HEK293 (cell line): ENCODE measurements at regions not wholly inside any gene's neighbourhood (a gene's known extent, or its start where the extent isn't known, plus 50 kb on each side); places are given as distances from the start of the nearest gene placed in this dataset.

Experiments used
- CTCF ChIA-PET: fragments of 350-600 bp; formaldehyde crosslinking; extraction: SDS; loops from one replicate; lab custom pipeline; 2021; ENCODE audit warnings: antibody characterized with exemption; lab: Yijun Ruan, JAX
- POLR2A ChIA-PET: fragments of 300-600 bp; formaldehyde crosslinking; extraction: SDS; loops from one replicate; lab custom pipeline; 2020; ENCODE audit warnings: antibody characterized with exemption, inconsistent platforms; lab: Yijun Ruan, JAX
- H3K27ac ChIP-seq: fragments of 200-500 bp; sonication (Bioruptor generic); 2 replicates; pipeline ENCODE4 v1.5.1; 2014; ENCODE audit warnings: low read depth, low read length, control low read depth, inconsistent platforms; ENCODE audit errors: extremely low read depth
- H3K36me3 ChIP-seq, 2 experiments: fragments of 200-500 bp in 1 of 2; sonication (Bioruptor generic) in 1 of 2; 1 replicate in 1 of 2; 2 replicates in 1 of 2; pipeline ENCODE4 v1.5.1; 2014 to 2017; ENCODE audit warnings: inconsistent platforms in 2 of 2, low read length in 2 of 2; ENCODE audit not compliant: control insufficient read depth in 2 of 2, insufficient read depth in 1 of 2
- H3K4me1 ChIP-seq: fragments of 200-500 bp; sonication (Bioruptor generic); 2 replicates; pipeline ENCODE4 v1.5.1; 2014; ENCODE audit warnings: mild to moderate bottlenecking, low read length, inconsistent platforms; ENCODE audit not compliant: control insufficient read depth, insufficient read depth
- H3K4me3 ChIP-seq: 2 replicates; pipeline ENCODE4 v1.5.1; 2011; ENCODE audit warnings: low read depth, mild to moderate bottlenecking, control low read depth, low read length, moderate library complexity
- H3K9me3 ChIP-seq: fragments of 200-500 bp; sonication (Bioruptor generic); 2 replicates; pipeline ENCODE4 v1.5.1; 2014; ENCODE audit warnings: low read depth, low read length, inconsistent platforms; ENCODE audit not compliant: control insufficient read depth, insufficient read depth
- ATF2 ChIP-seq: fragments of 450-650 bp; formaldehyde crosslinking; IDR thresholded peaks from 2 replicates; pipeline ENCODE4 v1.5.1; 2016; ENCODE audit warnings: missing biosample characterization, missing genetic modification characterization, low read depth
- ELK4 ChIP-seq: IDR thresholded peaks from 2 replicates; pipeline ENCODE4 v1.6.1; 2011; ENCODE audit warnings: mild to moderate bottlenecking, low read depth, low read length, borderline replicate concordance
- KLF16 ChIP-seq: fragments of 450-650 bp; formaldehyde crosslinking; IDR thresholded peaks from 2 replicates; pipeline ENCODE4 v1.5.1; 2017; ENCODE audit warnings: missing biosample characterization, missing genetic modification characterization
- MZF1 ChIP-seq: fragments of 450-650 bp; formaldehyde crosslinking; IDR thresholded peaks from 2 replicates; pipeline ENCODE4 v1.5.1; 2017; ENCODE audit warnings: missing biosample characterization, missing genetic modification characterization, borderline replicate concordance
- OSR2 ChIP-seq: fragments of 450-650 bp; formaldehyde crosslinking; IDR thresholded peaks from 2 replicates; pipeline ENCODE4 v1.5.1; 2016; ENCODE audit warnings: missing biosample characterization, missing genetic modification characterization
- OVOL3 ChIP-seq: fragments of 450-650 bp; formaldehyde crosslinking; IDR thresholded peaks from 2 replicates; pipeline ENCODE4 v1.5.1; 2016; ENCODE audit warnings: missing biosample characterization, missing genetic modification characterization
- SALL2 ChIP-seq: fragments of 450-650 bp; formaldehyde crosslinking; IDR thresholded peaks from 2 replicates; pipeline ENCODE4 v1.5.0; 2017; ENCODE audit warnings: missing biosample characterization, mild to moderate bottlenecking, missing genetic modification characterization, borderline replicate concordance
- SP3 ChIP-seq: fragments of 450-650 bp; formaldehyde crosslinking; IDR thresholded peaks from 2 replicates; pipeline ENCODE4 v1.5.1; 2016; ENCODE audit warnings: missing biosample characterization, missing genetic modification characterization
- WT1 ChIP-seq: fragments of 450-650 bp; formaldehyde crosslinking; IDR thresholded peaks from 2 replicates; pipeline ENCODE4 v1.5.1; 2016; ENCODE audit warnings: missing biosample characterization, missing genetic modification characterization
- ZBTB10 ChIP-seq: fragments of 450-650 bp; formaldehyde crosslinking; IDR thresholded peaks from 2 replicates; pipeline ENCODE4 v1.5.1; 2016; ENCODE audit warnings: missing biosample characterization, missing genetic modification characterization
- ZBTB7A ChIP-seq: fragments of 450-650 bp; formaldehyde crosslinking; IDR thresholded peaks from 2 replicates; pipeline ENCODE4 v1.5.1; 2016; ENCODE audit warnings: low read depth, missing biosample characterization, missing genetic modification characterization
- ZNF121 ChIP-seq: fragments of 450-650 bp; formaldehyde crosslinking; IDR thresholded peaks from 2 replicates; pipeline ENCODE4 v1.5.1; 2016; ENCODE audit warnings: missing biosample characterization, missing genetic modification characterization
- ZNF174 ChIP-seq: fragments of 450-650 bp; formaldehyde crosslinking; IDR thresholded peaks from 2 replicates; pipeline ENCODE4 v1.5.0; 2017; ENCODE audit warnings: missing biosample characterization, mild to moderate bottlenecking, missing genetic modification characterization
- ZNF274 ChIP-seq, 2 experiments: fragments of 200-500 bp in 1 of 2; fragments of 450-650 bp in 1 of 2; sonication (Bioruptor generic) in 1 of 2; formaldehyde crosslinking in 1 of 2; IDR thresholded peaks; 2 replicates each; pipeline versions ENCODE4 v1.5.1 to v1.6.1; 2014 to 2016; ENCODE audit warnings: borderline replicate concordance in 1 of 2, inconsistent platforms in 1 of 2, low read length in 1 of 2, missing biosample characterization in 1 of 2, missing genetic modification characterization in 1 of 2
- ZNF324 ChIP-seq: fragments of 450-650 bp; formaldehyde crosslinking; IDR thresholded peaks from 2 replicates; pipeline ENCODE4 v1.5.1; 2016; ENCODE audit warnings: missing biosample characterization, missing genetic modification characterization
- ZNF362 ChIP-seq: fragments of 450-650 bp; formaldehyde crosslinking; IDR thresholded peaks from 2 replicates; pipeline ENCODE4 v1.5.1; 2016; ENCODE audit warnings: missing biosample characterization, missing genetic modification characterization
- ZNF416 ChIP-seq: fragments of 450-650 bp; formaldehyde crosslinking; IDR thresholded peaks from 2 replicates; pipeline ENCODE4 v1.5.1; 2016; ENCODE audit warnings: missing biosample characterization, missing genetic modification characterization
- ZNF501 ChIP-seq: fragments of 450-650 bp; formaldehyde crosslinking; IDR thresholded peaks from 2 replicates; pipeline ENCODE4 v1.5.1; 2016; ENCODE audit warnings: missing biosample characterization, missing genetic modification characterization
- ZNF544 ChIP-seq: fragments of 450-650 bp; formaldehyde crosslinking; IDR thresholded peaks from 2 replicates; pipeline ENCODE4 v1.5.0; 2017; ENCODE audit warnings: missing biosample characterization, missing genetic modification characterization
- ZNF571 ChIP-seq: fragments of 450-650 bp; formaldehyde crosslinking; IDR thresholded peaks from 2 replicates; pipeline ENCODE4 v1.5.0; 2017; ENCODE audit warnings: missing biosample characterization, missing genetic modification characterization
- ZNF585B ChIP-seq: fragments of 450-650 bp; formaldehyde crosslinking; IDR thresholded peaks from 2 replicates; pipeline ENCODE4 v1.5.1; 2016; ENCODE audit warnings: missing biosample characterization, missing genetic modification characterization
- ZNF670 ChIP-seq: fragments of 450-650 bp; formaldehyde crosslinking; IDR thresholded peaks from 2 replicates; pipeline ENCODE4 v1.5.1; 2016; ENCODE audit warnings: missing biosample characterization, missing genetic modification characterization, low read depth
- ZNF704 ChIP-seq: fragments of 450-650 bp; formaldehyde crosslinking; IDR thresholded peaks from 2 replicates; pipeline ENCODE4 v1.5.1; 2016; ENCODE audit warnings: missing biosample characterization, missing genetic modification characterization
- ZNF837 ChIP-seq: fragments of 450-650 bp; formaldehyde crosslinking; IDR thresholded peaks from 2 replicates; pipeline ENCODE4 v1.5.1; 2016; ENCODE audit warnings: missing biosample characterization, missing genetic modification characterization
- ZXDB ChIP-seq: fragments of 450-650 bp; formaldehyde crosslinking; IDR thresholded peaks from 2 replicates; pipeline ENCODE4 v1.5.1; 2016; ENCODE audit warnings: missing biosample characterization, missing genetic modification characterization

GRCh38 chr3:102674284-102674683 lies 239.5 kb downstream of the ZPLD1 start (continued):
- TF ChIP-seq ZNF704 (no peak), ZNF544 (tag by site-specific recombination) (no peak), OSR2 (tag by site-specific recombination) (no peak), ZNF416 (tag by site-specific recombination) (no peak)

GRCh38 chr3:102676424-102676823 lies 241.6 kb downstream of the ZPLD1 start:
- TF ChIP-seq ZNF362 (tag by site-specific recombination): no peak
- TF ChIP-seq KLF16: no peak
- TF ChIP-seq MZF1: no peak
- TF ChIP-seq SP3 (tag by site-specific recombination): no peak
- TF ChIP-seq ZNF501 (tag by site-specific recombination): no peak
- no peak for TF ChIP-seq ZNF670 (tag by site-specific recombination)
- TF ChIP-seq WT1 (tag by site-specific recombination): no peak
- no peak for TF ChIP-seq ZNF174 (tag by site-specific recombination)
- no peak for TF ChIP-seq ZNF324 (tag by site-specific recombination)
- ChIA-PET POLR2A (no interaction called here), CTCF (interaction anchor here (0.7 kb wide), 1 partner anchor 284 kb away, joined by 3 read pairs; no protein-coding TSS in a partner anchor)
- Histone ChIP-seq H3K27ac (no peak overlapping the region), H3K4me1 (no peaks in the 10 kb centered on the region), H3K36me3 (no peaks in the 10 kb centered on the region), H3K9me3 (no peaks in the 10 kb centered on the region), H3K4me3 (no peak overlapping the region)

- Histone ChIP-seq H3K4me3 (no peak overlapping the region), H3K27ac (no peak overlapping the region), H3K36me3 (no peaks in the 10 kb centered on the region), H3K4me1 (no peaks in the 10 kb centered on the region), H3K9me3 (no peaks in the 10 kb centered on the region)
- CTCF ChIA-PET: no interaction called here
- POLR2A ChIA-PET: no interaction called here
- TF ChIP-seq OVOL3 (tag by site-specific recombination): no peak
- no peak for TF ChIP-seq ZBTB10
- no peak for TF ChIP-seq ZXDB
- TF ChIP-seq ZNF837 (tag by site-specific recombination): no peak
- TF ChIP-seq ZNF174 (tag by site-specific recombination): no peak
- TF ChIP-seq SALL2: no peak
- TF ChIP-seq ELK4: no peak
- TF ChIP-seq ZBTB7A (tag by site-specific recombination): no peak
- no peak for TF ChIP-seq ZNF585B (tag by site-specific recombination)
- TF ChIP-seq ZNF571 (tag by site-specific recombination): no peak
- TF ChIP-seq ZNF121 (tag by site-specific recombination): no peak
- TF ChIP-seq ZNF274 (IDR thresholded peaks at IDR 0.05; ENCODE audit: low read length): no peak
- TF ChIP-seq ZNF274 (tag by site-specific recombination; IDR thresholded peaks at IDR 0.05; ENCODE audit: borderline replicate concordance): no peak
- no peak for TF ChIP-seq ATF2
Observed at GRCh38 chr3:102682741-102683140, 247.9 kb downstream of the ZPLD1 start.
